ENCODE measurements at regions not wholly inside any gene's neighbourhood (a gene's known extent, or its start where the extent isn't known, plus 50 kb on each side); places are given as distances from the start of the nearest gene placed in this dataset.

- TF ChIP-seq TAF1 (IDR thresholded peaks at IDR 0.05; ENCODE audit: low read depth, low read length) = no peak
- no peak for TF ChIP-seq POU2F2 (IDR thresholded peaks at IDR 0.05; ENCODE audit: low read depth, low read length)
- TF ChIP-seq POLR2A (IDR thresholded peaks at IDR 0.05; ENCODE audit: low read depth, low read length) = no peak
- TF ChIP-seq PAX5 (IDR thresholded peaks at IDR 0.05; ENCODE audit: insufficient read depth, low read length, severe bottlenecking) = no peak
Observed at GRCh38 chr16:82298472-82298871, 128.4 kb upstream of the MPHOSPH6 start.
